ENCODE measurements at regions not wholly inside any gene's neighbourhood (a gene's known extent, or its start where the extent isn't known, plus 50 kb on each side); places are given as distances from the start of the nearest gene placed in this dataset.
"Not testable (repeated sequence)": the region's sequence is repeated elsewhere in the genome, so short reads cannot be mapped to it uniquely, and the experiment has no call there.

DNA sequence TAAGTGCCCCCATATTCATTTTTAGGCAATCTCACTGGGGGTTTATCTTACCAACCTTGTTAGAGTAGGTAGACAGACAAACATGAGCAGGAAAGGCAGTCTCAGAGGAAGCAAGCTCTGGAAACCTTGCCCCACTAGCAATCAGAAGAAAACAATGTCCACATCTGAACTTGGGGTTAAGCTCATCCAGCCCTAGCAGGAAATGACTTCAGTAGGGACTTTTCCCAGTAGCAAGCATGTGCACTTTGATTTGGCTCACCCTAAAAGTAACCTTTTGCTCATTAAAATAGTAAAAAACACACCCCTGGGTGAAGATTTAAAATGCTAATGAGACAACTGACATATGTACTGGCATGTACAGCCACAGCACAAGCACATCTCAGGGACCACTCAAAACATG, 175.5 kb downstream of the AKAIN1 start:
- TF ChIP-seq, protein P1, sequence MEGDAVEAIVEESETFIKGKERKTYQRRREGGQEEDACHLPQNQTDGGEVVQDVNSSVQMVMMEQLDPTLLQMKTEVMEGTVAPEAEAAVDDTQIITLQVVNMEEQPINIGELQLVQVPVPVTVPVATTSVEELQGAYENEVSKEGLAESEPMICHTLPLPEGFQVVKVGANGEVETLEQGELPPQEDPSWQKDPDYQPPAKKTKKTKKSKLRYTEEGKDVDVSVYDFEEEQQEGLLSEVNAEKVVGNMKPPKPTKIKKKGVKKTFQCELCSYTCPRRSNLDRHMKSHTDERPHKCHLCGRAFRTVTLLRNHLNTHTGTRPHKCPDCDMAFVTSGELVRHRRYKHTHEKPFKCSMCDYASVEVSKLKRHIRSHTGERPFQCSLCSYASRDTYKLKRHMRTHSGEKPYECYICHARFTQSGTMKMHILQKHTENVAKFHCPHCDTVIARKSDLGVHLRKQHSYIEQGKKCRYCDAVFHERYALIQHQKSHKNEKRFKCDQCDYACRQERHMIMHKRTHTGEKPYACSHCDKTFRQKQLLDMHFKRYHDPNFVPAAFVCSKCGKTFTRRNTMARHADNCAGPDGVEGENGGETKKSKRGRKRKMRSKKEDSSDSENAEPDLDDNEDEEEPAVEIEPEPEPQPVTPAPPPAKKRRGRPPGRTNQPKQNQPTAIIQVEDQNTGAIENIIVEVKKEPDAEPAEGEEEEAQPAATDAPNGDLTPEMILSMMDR (IDR thresholded peaks at IDR 0.05): no peak
- no peak for DNase-seq

DNA sequence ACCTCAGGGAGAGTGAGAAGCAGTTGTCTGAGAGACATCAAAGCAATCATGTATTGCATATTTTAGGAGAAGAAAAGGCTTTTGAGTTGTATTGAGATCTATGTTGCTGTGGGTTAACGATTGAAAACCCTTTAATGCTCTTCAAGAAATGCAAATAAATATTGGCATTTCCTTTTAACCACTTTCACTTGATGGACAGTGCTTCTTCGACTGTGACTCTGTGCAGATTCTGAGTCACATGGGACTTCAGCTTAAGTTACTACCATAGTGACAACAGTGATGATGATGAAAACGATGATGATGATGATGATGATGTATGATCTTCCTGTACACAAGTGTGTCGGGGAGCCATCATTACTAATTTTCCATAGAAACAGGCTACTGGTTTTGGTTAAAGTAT, 181.8 kb downstream of the AKAIN1 start:
- H3K36me3 ChIP-seq (ENCODE audit: low read depth): no peaks in the 10 kb centered on the region
- intact Hi-C loops (cut with DNase I, micrococcal nuclease): no loop called here
- H3K9me3 ChIP-seq: no peaks in the 10 kb centered on the region
- DNase-seq (no peak), ATAC-seq (no peak)
- TF ChIP-seq, protein P1 (IDR thresholded peaks at IDR 0.05): no peak
- H3K4me1 ChIP-seq (ENCODE audit: low read depth): no peaks in the 10 kb centered on the region
- no peak overlapping the region for H3K4me3 ChIP-seq

More for the DNA sequence above, 175.5 kb downstream of the AKAIN1 start:
- H3K4me3 ChIP-seq: no peak overlapping the region
- no peaks in the 10 kb centered on the region for H3K9me3 ChIP-seq
- intact Hi-C loops (cut with DNase I, micrococcal nuclease): no loop called here
- H3K36me3 ChIP-seq (ENCODE audit: low read depth): no peaks in the 10 kb centered on the region
- ATAC-seq: no peak
- H3K4me1 ChIP-seq (ENCODE audit: low read depth): no peaks in the 10 kb centered on the region

DNA sequence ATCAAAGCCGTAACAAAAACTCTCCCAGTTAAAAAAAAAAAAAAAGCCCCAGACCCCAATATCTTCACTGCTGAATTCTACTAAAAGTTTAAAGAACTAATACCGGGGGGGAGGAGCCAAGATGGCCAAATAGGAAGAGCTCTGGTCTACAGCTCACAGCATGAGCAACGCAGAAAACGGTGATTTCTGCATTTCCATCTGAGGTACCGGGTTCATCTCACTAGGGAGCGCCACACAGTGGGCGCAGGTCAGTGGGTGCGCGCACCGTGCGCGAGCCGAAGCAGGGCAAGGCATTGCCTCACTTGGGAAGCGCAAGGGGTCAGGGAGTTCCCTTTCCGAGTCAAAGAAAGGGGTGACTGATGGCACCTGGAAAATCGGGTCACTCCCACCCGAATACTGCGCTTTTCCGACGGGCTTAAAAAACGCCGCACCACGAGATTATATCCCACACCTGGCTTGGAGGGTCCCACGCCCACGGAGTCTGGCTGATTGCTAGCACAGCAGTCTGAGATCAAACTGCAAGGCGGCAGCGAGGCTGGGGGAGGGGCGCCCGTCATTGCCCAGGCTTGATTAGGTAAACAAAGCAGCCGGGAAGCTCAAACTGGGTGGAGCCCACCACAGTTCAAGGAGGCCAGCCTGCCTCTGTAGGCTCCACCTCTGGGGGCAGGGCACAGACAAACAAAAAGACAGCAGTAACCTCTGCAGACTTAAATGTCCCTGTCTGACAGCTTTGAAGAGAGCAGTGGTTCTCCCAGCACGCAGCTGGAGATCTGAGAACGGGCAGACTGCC, 192.8 kb downstream of the AKAIN1 start:
- DNase-seq; ATAC-seq; intact Hi-C loops (cut with DNase I, micrococcal nuclease); H3K4me1 ChIP-seq (ENCODE audit: low read depth); H3K36me3 ChIP-seq (ENCODE audit: low read depth); H3K9me3 ChIP-seq; H3K4me3 ChIP-seq: not testable (repeated sequence)

DNA sequence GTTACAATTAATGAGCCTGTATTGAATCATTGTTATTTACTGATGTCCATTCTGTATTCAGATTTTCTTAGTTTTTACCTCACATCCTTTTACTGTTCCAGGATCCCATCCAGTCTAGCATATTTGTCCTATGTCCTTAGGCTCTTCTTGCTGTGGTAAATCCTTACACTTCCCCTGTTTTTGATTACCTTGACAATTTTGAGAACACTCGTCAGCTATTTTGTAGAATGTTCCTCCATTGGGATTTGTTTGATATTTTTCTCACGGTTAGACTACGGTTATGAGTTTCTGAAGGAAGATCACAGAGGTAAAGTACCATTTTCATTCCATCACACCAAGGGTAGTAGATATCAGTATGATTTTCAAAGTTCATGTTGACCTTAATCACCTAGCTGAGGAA, 202.3 kb downstream of the AKAIN1 start:
- intact Hi-C loops (cut with DNase I, micrococcal nuclease): no loop called here
- Histone ChIP-seq H3K36me3 (ENCODE audit: low read depth) (no peaks in the 10 kb centered on the region), H3K9me3 (peaks cover 26% of the 10 kb centered on the region), H3K4me1 (ENCODE audit: low read depth) (no peaks in the 10 kb centered on the region), H3K4me3 (no peak overlapping the region)
- ATAC-seq (no peak), DNase-seq (no peak)
- TF ChIP-seq, protein P1 (IDR thresholded peaks at IDR 0.05): no peak

DNA sequence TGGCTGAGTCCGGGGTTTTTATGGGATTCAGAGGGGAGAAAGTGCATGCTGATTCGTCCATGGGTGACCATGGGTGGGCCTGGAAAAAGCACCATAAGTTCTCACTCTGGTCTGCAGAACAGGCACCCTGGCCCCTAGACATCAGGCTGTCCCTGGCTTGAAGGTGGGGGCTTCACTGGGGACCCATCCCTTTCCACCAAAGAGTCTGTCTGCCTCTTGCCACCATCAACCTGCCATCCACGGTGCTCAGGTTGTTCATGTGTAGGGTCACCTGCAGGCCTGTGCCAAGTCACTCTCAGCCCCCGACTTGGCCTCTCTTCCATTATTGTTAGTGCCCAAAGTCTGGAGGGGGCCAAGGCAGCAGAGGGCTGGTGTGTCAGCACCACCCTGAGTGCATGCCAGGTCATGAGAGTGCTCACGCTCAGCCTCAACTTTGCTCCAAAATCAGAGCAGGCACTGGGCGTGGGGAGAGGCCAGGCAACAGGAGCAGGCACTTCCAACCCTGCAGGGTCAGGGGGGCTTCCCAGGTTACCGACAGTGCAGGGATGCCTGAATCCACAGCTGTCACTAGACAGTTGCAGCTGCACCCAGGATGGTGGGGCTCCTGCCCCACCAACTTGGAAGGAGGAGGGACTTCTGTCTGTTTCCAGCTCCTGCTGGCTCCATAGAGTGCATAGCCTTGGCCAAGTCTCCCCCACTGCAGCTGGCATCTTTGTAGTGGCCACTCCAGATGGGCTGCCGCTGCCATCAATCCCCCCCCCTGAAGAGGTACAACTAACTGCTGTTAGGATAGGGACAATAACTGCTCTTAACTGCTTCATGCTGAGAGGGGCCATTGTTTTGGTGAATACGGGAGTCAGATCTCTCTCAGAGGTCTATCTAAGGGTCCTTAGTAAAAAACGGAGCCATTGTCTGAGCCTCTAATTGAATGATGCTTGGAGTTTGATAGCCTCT, 209.3 kb downstream of the AKAIN1 start:
- no peak overlapping the region for H3K4me3 ChIP-seq
- H3K4me1 ChIP-seq (ENCODE audit: low read depth): no peaks in the 10 kb centered on the region
- intact Hi-C loops (cut with DNase I, micrococcal nuclease): no loop called here
- ATAC-seq (no peak), DNase-seq (no peak)
- H3K9me3 ChIP-seq: peaks cover 35% of the 10 kb centered on the region
- TF ChIP-seq, protein P1 (IDR thresholded peaks at IDR 0.05): no peak
- H3K36me3 ChIP-seq (ENCODE audit: low read depth): no peaks in the 10 kb centered on the region

DNA sequence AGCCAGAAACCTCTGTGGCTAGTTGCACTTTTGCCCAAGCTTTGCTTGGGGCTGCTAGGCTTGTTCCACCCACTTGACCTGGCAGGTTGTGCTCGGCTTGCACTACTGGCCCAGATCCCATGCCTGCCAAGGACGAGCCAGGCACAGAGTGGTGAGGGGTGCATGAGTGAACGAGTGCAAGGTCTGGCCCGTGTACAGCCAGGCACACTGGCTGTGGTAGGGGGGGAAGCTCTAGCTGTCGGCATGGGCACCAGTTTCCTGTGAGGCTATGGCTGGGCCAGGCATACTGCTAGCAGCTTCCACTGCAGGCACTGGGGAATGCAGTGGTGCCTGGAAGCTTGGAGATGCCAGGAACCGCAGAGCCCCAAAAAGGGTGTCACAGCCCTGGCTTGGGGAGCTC, 210.4 kb downstream of the AKAIN1 start:
- Histone ChIP-seq H3K4me3 (no peak overlapping the region), H3K9me3 (peaks cover 25% of the 10 kb centered on the region), H3K36me3 (ENCODE audit: low read depth) (no peaks in the 10 kb centered on the region), H3K4me1 (ENCODE audit: low read depth) (no peaks in the 10 kb centered on the region)
- TF ChIP-seq, protein P1 (IDR thresholded peaks at IDR 0.05): no peak
- DNase-seq (no peak), ATAC-seq (no peak)
- intact Hi-C loops (cut with DNase I, micrococcal nuclease): no loop called here
